ENCODE measurements at regions not wholly inside any gene's neighbourhood (a gene's known extent, or its start where the extent isn't known, plus 50 kb on each side); places are given as distances from the start of the nearest gene placed in this dataset.

- H3K27me3 ChIP-seq (ENCODE audit: control insufficient read depth in 2 of 2, insufficient read depth in 1 of 2, low read length in 1 of 2): no peaks in the 10 kb centered on the region
- no peak overlapping the region for H3K27ac ChIP-seq (ENCODE audit: low read depth in 1 of 2, low read length in 1 of 2)
- H3K9me3 ChIP-seq (ENCODE audit: control insufficient read depth in 2 of 2, insufficient read depth in 1 of 2, low read length in 1 of 2): no peaks in the 10 kb centered on the region
- no peaks in the 10 kb centered on the region for H3K36me3 ChIP-seq (ENCODE audit: control insufficient read depth in 2 of 2, insufficient read depth in 2 of 2, low read length in 1 of 2)
- no peak for DNase-seq (ENCODE audit: low read depth in 6 of 9, low spot score in 9 of 9)
- 78% methylated on average over 2 of the region's 2 CpGs for WGBS
- no peak overlapping the region for H3K4me3 ChIP-seq (ENCODE audit: low read length in 2 of 2)
- H3K4me1 ChIP-seq (ENCODE audit: control insufficient read depth in 2 of 2, insufficient read depth in 2 of 2, low read length in 2 of 2): no peaks in the 10 kb centered on the region
Measured at GRCh38 chr6:84450018-84450417, 222.6 kb upstream of the CEP162 start.

- Histone ChIP-seq H3K27me3 (ENCODE audit: control insufficient read depth in 2 of 2, insufficient read depth in 1 of 2, low read length in 1 of 2) (no peaks in the 10 kb centered on the region), H3K9me3 (ENCODE audit: control insufficient read depth in 2 of 2, insufficient read depth in 1 of 2, low read length in 1 of 2) (no peaks in the 10 kb centered on the region), H3K4me3 (ENCODE audit: low read length in 2 of 2) (no peak overlapping the region), H3K27ac (ENCODE audit: low read depth in 1 of 2, low read length in 1 of 2) (no peak overlapping the region), H3K4me1 (ENCODE audit: control insufficient read depth in 2 of 2, insufficient read depth in 2 of 2, low read length in 2 of 2) (no peaks in the 10 kb centered on the region), H3K36me3 (ENCODE audit: control insufficient read depth in 2 of 2, insufficient read depth in 2 of 2, low read length in 1 of 2) (no peaks in the 10 kb centered on the region)
- 80% methylated on average over 6 of the region's 6 CpGs for WGBS
- no peak for DNase-seq (ENCODE audit: low read depth in 6 of 9, low spot score in 9 of 9)
Measured at GRCh38 chr6:84449220-84449619, 221.8 kb upstream of the CEP162 start.

GRCh38 chr6:84448331-84448730, 220.9 kb upstream of the CEP162 start:
- Histone ChIP-seq H3K36me3 (ENCODE audit: control insufficient read depth in 2 of 2, insufficient read depth in 2 of 2, low read length in 1 of 2) (no peaks in the 10 kb centered on the region), H3K27ac (ENCODE audit: low read depth in 1 of 2, low read length in 1 of 2) (no peak overlapping the region), H3K4me3 (ENCODE audit: low read length in 2 of 2) (no peak overlapping the region), H3K4me1 (ENCODE audit: control insufficient read depth in 2 of 2, insufficient read depth in 2 of 2, low read length in 2 of 2) (no peaks in the 10 kb centered on the region), H3K9me3 (ENCODE audit: control insufficient read depth in 2 of 2, insufficient read depth in 1 of 2, low read length in 1 of 2) (no peaks in the 10 kb centered on the region), H3K27me3 (ENCODE audit: control insufficient read depth in 2 of 2, insufficient read depth in 1 of 2, low read length in 1 of 2) (no peaks in the 10 kb centered on the region)
- DNase-seq (ENCODE audit: low read depth in 6 of 9, low spot score in 9 of 9): no peak
- WGBS: 93% methylated on average over 2 of the region's 2 CpGs

GRCh38 chr6:84447651-84448050, 220.2 kb upstream of the CEP162 start:
- Histone ChIP-seq H3K4me1 (ENCODE audit: control insufficient read depth in 2 of 2, insufficient read depth in 2 of 2, low read length in 2 of 2) (no peaks in the 10 kb centered on the region), H3K9me3 (ENCODE audit: control insufficient read depth in 2 of 2, insufficient read depth in 1 of 2, low read length in 1 of 2) (no peaks in the 10 kb centered on the region), H3K27me3 (ENCODE audit: control insufficient read depth in 2 of 2, insufficient read depth in 1 of 2, low read length in 1 of 2) (no peaks in the 10 kb centered on the region), H3K27ac (ENCODE audit: low read depth in 1 of 2, low read length in 1 of 2) (no peak overlapping the region), H3K4me3 (ENCODE audit: low read length in 2 of 2) (no peak overlapping the region), H3K36me3 (ENCODE audit: control insufficient read depth in 2 of 2, insufficient read depth in 2 of 2, low read length in 1 of 2) (no peaks in the 10 kb centered on the region)
- 90% methylated on average over 3 of the region's 3 CpGs for WGBS
- no peak for DNase-seq (ENCODE audit: low read depth in 6 of 9, low spot score in 9 of 9)

- no peaks in the 10 kb centered on the region for H3K4me1 ChIP-seq (ENCODE audit: control insufficient read depth in 2 of 2, insufficient read depth in 2 of 2, low read length in 2 of 2)
- H3K4me3 ChIP-seq (ENCODE audit: low read length in 2 of 2): no peak overlapping the region
- no peaks in the 10 kb centered on the region for H3K27me3 ChIP-seq (ENCODE audit: control insufficient read depth in 2 of 2, insufficient read depth in 1 of 2, low read length in 1 of 2)
- no peaks in the 10 kb centered on the region for H3K36me3 ChIP-seq (ENCODE audit: control insufficient read depth in 2 of 2, insufficient read depth in 2 of 2, low read length in 1 of 2)
- no peak overlapping the region for H3K27ac ChIP-seq (ENCODE audit: low read depth in 1 of 2, low read length in 1 of 2)
- no peak for DNase-seq (ENCODE audit: low read depth in 6 of 9, low spot score in 9 of 9)
- H3K9me3 ChIP-seq (ENCODE audit: control insufficient read depth in 2 of 2, insufficient read depth in 1 of 2, low read length in 1 of 2): no peaks in the 10 kb centered on the region
Measured at GRCh38 chr6:84445068-84445467, 217.6 kb upstream of the CEP162 start.

- H3K4me3 ChIP-seq (ENCODE audit: low read length in 2 of 2): no peak overlapping the region
- H3K27me3 ChIP-seq (ENCODE audit: control insufficient read depth in 2 of 2, insufficient read depth in 1 of 2, low read length in 1 of 2): no peaks in the 10 kb centered on the region
- no peaks in the 10 kb centered on the region for H3K9me3 ChIP-seq (ENCODE audit: control insufficient read depth in 2 of 2, insufficient read depth in 1 of 2, low read length in 1 of 2)
- no peaks in the 10 kb centered on the region for H3K4me1 ChIP-seq (ENCODE audit: control insufficient read depth in 2 of 2, insufficient read depth in 2 of 2, low read length in 2 of 2)
- H3K36me3 ChIP-seq (ENCODE audit: control insufficient read depth in 2 of 2, insufficient read depth in 2 of 2, low read length in 1 of 2): no peaks in the 10 kb centered on the region
- WGBS: 96% methylated on average over 3 of the region's 3 CpGs
- no peak overlapping the region for H3K27ac ChIP-seq (ENCODE audit: low read depth in 1 of 2, low read length in 1 of 2)
- DNase-seq (ENCODE audit: low read depth in 6 of 9, low spot score in 9 of 9): no peak
Measured at GRCh38 chr6:84442208-84442607, 214.8 kb upstream of the CEP162 start.

- no peak overlapping the region for H3K4me3 ChIP-seq (ENCODE audit: low read length in 2 of 2)
- H3K9me3 ChIP-seq (ENCODE audit: control insufficient read depth in 2 of 2, insufficient read depth in 1 of 2, low read length in 1 of 2): no peaks in the 10 kb centered on the region
- H3K4me1 ChIP-seq (ENCODE audit: control insufficient read depth in 2 of 2, insufficient read depth in 2 of 2, low read length in 2 of 2): no peaks in the 10 kb centered on the region
- no peak overlapping the region for H3K27ac ChIP-seq (ENCODE audit: low read depth in 1 of 2, low read length in 1 of 2)
- no peak for DNase-seq (ENCODE audit: low read depth in 6 of 9, low spot score in 9 of 9)
- H3K36me3 ChIP-seq (ENCODE audit: control insufficient read depth in 2 of 2, insufficient read depth in 2 of 2, low read length in 1 of 2): no peaks in the 10 kb centered on the region
- 92% methylated on average over 3 of the region's 3 CpGs for WGBS
- no peaks in the 10 kb centered on the region for H3K27me3 ChIP-seq (ENCODE audit: control insufficient read depth in 2 of 2, insufficient read depth in 1 of 2, low read length in 1 of 2)
Measured at GRCh38 chr6:84441456-84441855, 214.0 kb upstream of the CEP162 start.

GRCh38 chr6:84434550-84434949, 207.1 kb upstream of the CEP162 start:
- H3K27me3 ChIP-seq (ENCODE audit: control insufficient read depth in 2 of 2, insufficient read depth in 1 of 2, low read length in 1 of 2): no peaks in the 10 kb centered on the region
- no peak for DNase-seq (ENCODE audit: low read depth in 6 of 9, low spot score in 9 of 9)
- H3K27ac ChIP-seq (ENCODE audit: low read depth in 1 of 2, low read length in 1 of 2): no peak overlapping the region
- 96% methylated on average over 4 of the region's 4 CpGs for WGBS
- no peak overlapping the region for H3K4me3 ChIP-seq (ENCODE audit: low read length in 2 of 2)
- H3K4me1 ChIP-seq (ENCODE audit: control insufficient read depth in 2 of 2, insufficient read depth in 2 of 2, low read length in 2 of 2): no peaks in the 10 kb centered on the region
- no peaks in the 10 kb centered on the region for H3K36me3 ChIP-seq (ENCODE audit: control insufficient read depth in 2 of 2, insufficient read depth in 2 of 2, low read length in 1 of 2)
- H3K9me3 ChIP-seq (ENCODE audit: control insufficient read depth in 2 of 2, insufficient read depth in 1 of 2, low read length in 1 of 2): no peaks in the 10 kb centered on the region

- H3K4me3 ChIP-seq (ENCODE audit: low read length in 2 of 2): no peak overlapping the region
- H3K27me3 ChIP-seq (ENCODE audit: control insufficient read depth in 2 of 2, insufficient read depth in 1 of 2, low read length in 1 of 2): peaks cover 0 to 1% of the 10 kb centered on the region in 2 donors
- H3K27ac ChIP-seq (ENCODE audit: low read depth in 1 of 2, low read length in 1 of 2): no peak overlapping the region
- no peak for DNase-seq (ENCODE audit: low read depth in 6 of 9, low spot score in 9 of 9)
- no peaks in the 10 kb centered on the region for H3K36me3 ChIP-seq (ENCODE audit: control insufficient read depth in 2 of 2, insufficient read depth in 2 of 2, low read length in 1 of 2)
- no peaks in the 10 kb centered on the region for H3K9me3 ChIP-seq (ENCODE audit: control insufficient read depth in 2 of 2, insufficient read depth in 1 of 2, low read length in 1 of 2)
- H3K4me1 ChIP-seq (ENCODE audit: control insufficient read depth in 2 of 2, insufficient read depth in 2 of 2, low read length in 2 of 2): no peaks in the 10 kb centered on the region
Measured at GRCh38 chr6:84432619-84433018, 205.2 kb upstream of the CEP162 start.

- H3K27me3 ChIP-seq (ENCODE audit: control insufficient read depth in 2 of 2, insufficient read depth in 1 of 2, low read length in 1 of 2): peaks cover 0 to 3% of the 10 kb centered on the region in 2 donors
- H3K4me3 ChIP-seq (ENCODE audit: low read length in 2 of 2): no peak overlapping the region
- H3K27ac ChIP-seq (ENCODE audit: low read depth in 1 of 2, low read length in 1 of 2): no peak overlapping the region
- H3K9me3 ChIP-seq (ENCODE audit: control insufficient read depth in 2 of 2, insufficient read depth in 1 of 2, low read length in 1 of 2): no peaks in the 10 kb centered on the region
- DNase-seq (ENCODE audit: low read depth in 6 of 9, low spot score in 9 of 9): peak in 3 of 9 donors; percentile 4 to 34 (median 32)
- no peaks in the 10 kb centered on the region for H3K36me3 ChIP-seq (ENCODE audit: control insufficient read depth in 2 of 2, insufficient read depth in 2 of 2, low read length in 1 of 2)
- no peaks in the 10 kb centered on the region for H3K4me1 ChIP-seq (ENCODE audit: control insufficient read depth in 2 of 2, insufficient read depth in 2 of 2, low read length in 2 of 2)
- WGBS: 8% methylated on average over 6 of the region's 6 CpGs
Measured at GRCh38 chr6:84428300-84428907, 201.0 kb upstream of the CEP162 start.
